Epithelial cell of esophagus (primary cell): ENCODE measurements at regions not wholly inside any gene's neighbourhood (a gene's known extent, or its start where the extent isn't known, plus 50 kb on each side); places are given as distances from the start of the nearest gene placed in this dataset.
A peak's percentile ranks its signal among the peaks of the same experiment; 100 is the strongest.
"Not testable (repeated sequence)": the region's sequence is repeated elsewhere in the genome, so short reads cannot be mapped to it uniquely, and the experiment has no call there.

Source experiments
- DNase-seq: peaks from one replicate; pipeline ENCODE4 v3.0.0; 2010; ENCODE audit warnings: low read depth
- H3K4me3 ChIP-seq: 2 replicates; pipeline ENCODE4 v1.5.1; 2011; ENCODE audit warnings: mild to moderate bottlenecking, low read length, control low read depth
- CTCF ChIP-seq: IDR thresholded peaks from 2 replicates; pipeline ENCODE4 v1.5.1; 2011; ENCODE audit warnings: low read depth, mild to moderate bottlenecking, low read length, control low read depth, inconsistent platforms; ENCODE audit not compliant: insufficient read depth; ENCODE audit errors: missing control alignments

GRCh38 chr2:58757971-58758370 is 516.8 kb upstream of the FANCL start:
- TF ChIP-seq CTCF, result no peak
- DNase-seq, result no peak
- no peak overlapping the region for H3K4me3 ChIP-seq

- DNase-seq, result peak; percentile 3
- TF ChIP-seq CTCF, result no peak
- H3K4me3 ChIP-seq, result no peak overlapping the region
Measured at GRCh38 chr2:58756336-58756735, 515.2 kb upstream of the FANCL start.

- DNase-seq, H3K4me3 ChIP-seq: not testable (repeated sequence)
Measured at GRCh38 chr2:58752507-58752906, 511.4 kb upstream of the FANCL start.

GRCh38 chr2:58751676-58752075 is 510.6 kb upstream of the FANCL start:
- H3K4me3 ChIP-seq, DNase-seq: not testable (repeated sequence)

GRCh38 chr2:58749041-58749440 is 507.9 kb upstream of the FANCL start:
- no peak for DNase-seq
- no peak for TF ChIP-seq CTCF
- no peak overlapping the region for H3K4me3 ChIP-seq

GRCh38 chr2:58745334-58745733 is 504.2 kb upstream of the FANCL start:
- DNase-seq, H3K4me3 ChIP-seq: not testable (repeated sequence)

GRCh38 chr2:58740426-58740825 is 499.3 kb upstream of the FANCL start:
- DNase-seq, result no peak
- no peak for TF ChIP-seq CTCF
- no peak overlapping the region for H3K4me3 ChIP-seq

- peak; percentile 75 for DNase-seq
- TF ChIP-seq CTCF, result no peak
- no peak overlapping the region for H3K4me3 ChIP-seq
Measured at GRCh38 chr2:58739033-58739432, 497.9 kb upstream of the FANCL start.

GRCh38 chr2:58734365-58734764 is 493.2 kb upstream of the FANCL start:
- TF ChIP-seq CTCF, result no peak
- no peak overlapping the region for H3K4me3 ChIP-seq
- DNase-seq, result peak; percentile 88
